ENCODE measurements at regions not wholly inside any gene's neighbourhood (a gene's known extent, or its start where the extent isn't known, plus 50 kb on each side); places are given as distances from the start of the nearest gene placed in this dataset.
"Not testable (repeated sequence)": the region's sequence is repeated elsewhere in the genome, so short reads cannot be mapped to it uniquely, and the experiment has no call there.

- DNase-seq, result no peak
Observed at GRCh38 chr3:88000853-88001252, 58.0 kb downstream of the CGGBP1 start.

GRCh38 chr3:87997966-87998365, 60.8 kb downstream of the CGGBP1 start:
- DNase-seq, result no peak

GRCh38 chr3:87997298-87997697, 61.5 kb downstream of the CGGBP1 start:
- no peak for DNase-seq

GRCh38 chr3:87996882-87997281, 61.9 kb downstream of the CGGBP1 start:
- no peak for DNase-seq

GRCh38 chr3:87993566-87993965, 65.2 kb downstream of the CGGBP1 start:
- no peak for DNase-seq

- no peak for DNase-seq
Observed at GRCh38 chr3:87987952-87988351, 70.9 kb downstream of the CGGBP1 start.

- no peak for DNase-seq
Observed at GRCh38 chr3:87982421-87982820, 76.4 kb downstream of the CGGBP1 start.

GRCh38 chr3:87979527-87979926, 79.3 kb downstream of the CGGBP1 start:
- DNase-seq, result no peak

- no peak for DNase-seq
Observed at GRCh38 chr3:87977765-87978164, 81.0 kb downstream of the CGGBP1 start.

- no peak for DNase-seq
Observed at GRCh38 chr3:87975716-87976115, 83.1 kb downstream of the CGGBP1 start.

- no peak for DNase-seq
Observed at GRCh38 chr3:87973906-87974305, 84.9 kb downstream of the CGGBP1 start.

- no peak for DNase-seq
Observed at GRCh38 chr3:87969620-87970019, 89.2 kb downstream of the CGGBP1 start.

GRCh38 chr3:87968668-87969067, 90.1 kb downstream of the CGGBP1 start:
- no peak for DNase-seq

GRCh38 chr3:87958289-87958688, 100.5 kb downstream of the CGGBP1 start:
- DNase-seq, result no peak

GRCh38 chr3:87957575-87957974, 101.2 kb downstream of the CGGBP1 start:
- no peak for DNase-seq

- DNase-seq, result no peak
Observed at GRCh38 chr3:87949879-87950208, 109.0 kb downstream of the CGGBP1 start.

GRCh38 chr3:87949189-87949878, 109.5 kb downstream of the CGGBP1 start:
- DNase-seq, result no peak

GRCh38 chr3:87946007-87946406, 112.8 kb downstream of the CGGBP1 start:
- not testable (repeated sequence) for DNase-seq

- DNase-seq, result not testable (repeated sequence)
Observed at GRCh38 chr3:87942256-87942655, 116.5 kb downstream of the CGGBP1 start.

GRCh38 chr3:87924485-87924884, 134.3 kb downstream of the CGGBP1 start:
- DNase-seq, result no peak

GRCh38 chr3:87920549-87920948, 138.3 kb downstream of the CGGBP1 start:
- DNase-seq, result no peak

- DNase-seq, result no peak
Observed at GRCh38 chr3:87901141-87901540, 157.7 kb downstream of the CGGBP1 start.

- no peak for DNase-seq
Observed at GRCh38 chr3:87900061-87900460, 158.7 kb downstream of the CGGBP1 start.

GRCh38 chr3:87898971-87899370, 159.8 kb downstream of the CGGBP1 start:
- DNase-seq, result no peak

GRCh38 chr3:87895983-87896382, 162.8 kb downstream of the CGGBP1 start:
- DNase-seq, result no peak

- no peak for DNase-seq
Observed at GRCh38 chr3:87873136-87873535, 185.7 kb downstream of the CGGBP1 start.
